Fibroblast of lung (primary cell): ENCODE measurements at regions not wholly inside any gene's neighbourhood (a gene's known extent, or its start where the extent isn't known, plus 50 kb on each side); places are given as distances from the start of the nearest gene placed in this dataset.

Experiments used
- DNase-seq, 2 donors: peaks; one replicate each; pipeline versions ENCODE4 v3.0.0 to v3.0.0-alpha.2; 2010; ENCODE audit warnings: low read depth in 2 of 2
- H2AFZ ChIP-seq: 2 replicates; pipeline ENCODE4 v1.5.1; 2012; ENCODE audit warnings: low read length, control low read depth, inconsistent platforms
- H3K27ac ChIP-seq: 2 replicates; pipeline ENCODE4 v1.5.1; 2011; ENCODE audit warnings: low read length, control low read depth; ENCODE audit not compliant: insufficient read depth
- H3K27me3 ChIP-seq: 2 replicates; pipeline ENCODE4 v1.5.1; 2011; ENCODE audit warnings: mild to moderate bottlenecking, low read length; ENCODE audit not compliant: control insufficient read depth, insufficient read depth
- H3K36me3 ChIP-seq: 2 replicates; pipeline ENCODE4 v1.5.1; 2011; ENCODE audit warnings: low read length; ENCODE audit not compliant: control insufficient read depth, insufficient read depth
- H3K4me1 ChIP-seq: 2 replicates; pipeline ENCODE4 v1.5.1; 2011; ENCODE audit warnings: low read length; ENCODE audit not compliant: control insufficient read depth, insufficient read depth; ENCODE audit errors: extremely low read depth
- H3K4me2 ChIP-seq: 2 replicates; pipeline ENCODE4 v1.5.1; 2011; ENCODE audit warnings: low read length, control low read depth; ENCODE audit not compliant: insufficient read depth; ENCODE audit errors: extremely low read depth
- H3K4me3 ChIP-seq, 4 experiments: fragments of 200-600 bp in 1 of 4; sonication (generic) in 1 of 4; replicated peaks in 1 of 4; 2 replicates each; pipeline ENCODE4 v1.5.1; 2011 to 2016; ENCODE audit warnings: low read length in 4 of 4, low read depth in 3 of 4, mild to moderate bottlenecking in 3 of 4, control low read depth in 2 of 4, inconsistent platforms in 1 of 4, mixed read lengths in 1 of 4; ENCODE audit not compliant: insufficient read depth in 1 of 4; ENCODE audit errors: control extremely low read depth in 1 of 4
- H3K79me2 ChIP-seq: 2 replicates; pipeline ENCODE4 v1.5.1; 2012; ENCODE audit warnings: mild to moderate bottlenecking, low read length, inconsistent platforms; ENCODE audit not compliant: control insufficient read depth, insufficient read depth
- H3K9ac ChIP-seq: 2 replicates; pipeline ENCODE4 v1.5.1; 2011; ENCODE audit warnings: mild to moderate bottlenecking, low read length, control low read depth; ENCODE audit not compliant: insufficient read depth
- H3K9me3 ChIP-seq: 2 replicates; pipeline ENCODE4 v1.5.1; 2012; ENCODE audit warnings: low read depth, low read length; ENCODE audit not compliant: control insufficient read depth, insufficient read depth
- H4K20me1 ChIP-seq: 2 replicates; pipeline ENCODE4 v1.5.1; 2011; ENCODE audit warnings: low read length; ENCODE audit not compliant: control insufficient read depth, insufficient read depth; ENCODE audit errors: extremely low read depth
- EZH2 ChIP-seq: IDR thresholded peaks from 2 replicates; pipeline ENCODE4 v1.5.1; 2012; ENCODE audit warnings: low read length, control low read depth, mild to moderate bottlenecking; ENCODE audit errors: missing control alignments
- TF ChIP-seq, protein P1 (sequence below), 2 donors: IDR thresholded peaks in 1 of 2; conservative IDR thresholded peaks in 1 of 2; 1 replicate in 1 of 2; 2 replicates in 1 of 2; pipeline ENCODE4 v1.5.1; 2011 to 2012; ENCODE audit warnings: low read length in 2 of 2, control low read depth in 1 of 2, inconsistent platforms in 1 of 2, low read depth in 1 of 2, mild to moderate bottlenecking in 1 of 2

DNA sequence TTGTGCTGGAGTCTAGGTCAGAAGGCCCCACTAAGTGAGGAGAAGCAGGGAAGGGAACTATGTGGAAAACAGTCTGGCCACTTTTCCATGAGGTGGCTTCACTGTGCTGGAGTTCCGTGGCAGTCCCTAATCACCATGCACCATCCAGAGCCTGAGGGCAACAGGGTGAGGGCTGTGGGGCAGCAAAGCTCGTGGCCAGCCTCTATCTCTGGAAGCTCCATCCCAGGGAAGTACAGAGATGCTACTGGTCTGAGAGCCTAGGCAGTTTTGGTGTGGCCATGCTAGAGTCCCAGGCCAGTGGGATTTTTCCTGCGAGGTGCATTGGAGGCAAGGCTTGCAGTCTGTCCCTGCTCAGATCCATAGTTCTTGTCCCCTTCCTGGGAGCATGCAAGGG, 157.3 kb upstream of the LRRC7 start:
- H3K36me3 ChIP-seq = no peaks in the 10 kb centered on the region
- no peaks in the 10 kb centered on the region for H3K79me2 ChIP-seq
- no peak overlapping the region for H2AFZ ChIP-seq
- H3K4me2 ChIP-seq = no peak overlapping the region
- no peaks in the 10 kb centered on the region for H3K9me3 ChIP-seq
- no peaks in the 10 kb centered on the region for H3K4me1 ChIP-seq
- H3K9ac ChIP-seq = no peak overlapping the region
- H3K4me3 ChIP-seq = no peak overlapping the region
- no peak overlapping the region for H3K27ac ChIP-seq
- TF ChIP-seq, protein P1, sequence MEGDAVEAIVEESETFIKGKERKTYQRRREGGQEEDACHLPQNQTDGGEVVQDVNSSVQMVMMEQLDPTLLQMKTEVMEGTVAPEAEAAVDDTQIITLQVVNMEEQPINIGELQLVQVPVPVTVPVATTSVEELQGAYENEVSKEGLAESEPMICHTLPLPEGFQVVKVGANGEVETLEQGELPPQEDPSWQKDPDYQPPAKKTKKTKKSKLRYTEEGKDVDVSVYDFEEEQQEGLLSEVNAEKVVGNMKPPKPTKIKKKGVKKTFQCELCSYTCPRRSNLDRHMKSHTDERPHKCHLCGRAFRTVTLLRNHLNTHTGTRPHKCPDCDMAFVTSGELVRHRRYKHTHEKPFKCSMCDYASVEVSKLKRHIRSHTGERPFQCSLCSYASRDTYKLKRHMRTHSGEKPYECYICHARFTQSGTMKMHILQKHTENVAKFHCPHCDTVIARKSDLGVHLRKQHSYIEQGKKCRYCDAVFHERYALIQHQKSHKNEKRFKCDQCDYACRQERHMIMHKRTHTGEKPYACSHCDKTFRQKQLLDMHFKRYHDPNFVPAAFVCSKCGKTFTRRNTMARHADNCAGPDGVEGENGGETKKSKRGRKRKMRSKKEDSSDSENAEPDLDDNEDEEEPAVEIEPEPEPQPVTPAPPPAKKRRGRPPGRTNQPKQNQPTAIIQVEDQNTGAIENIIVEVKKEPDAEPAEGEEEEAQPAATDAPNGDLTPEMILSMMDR (conservative IDR thresholded peaks at IDR 0.05 in 1 of 2, IDR thresholded peaks at IDR 0.05 in 1 of 2; ENCODE audit: low read depth in 1 of 2, low read length in 2 of 2) = no peak
- TF ChIP-seq EZH2 = no peak
- no peak for DNase-seq
- no peaks in the 10 kb centered on the region for H4K20me1 ChIP-seq
- H3K27me3 ChIP-seq = no peaks in the 10 kb centered on the region

- Histone ChIP-seq H3K9ac (no peak overlapping the region), H3K27ac (no peak overlapping the region), H3K4me1 (no peaks in the 10 kb centered on the region), H3K4me2 (no peak overlapping the region), H4K20me1 (no peaks in the 10 kb centered on the region), H2AFZ (no peak overlapping the region), H3K4me3 (no peak overlapping the region), H3K36me3 (no peaks in the 10 kb centered on the region), H3K27me3 (no peaks in the 10 kb centered on the region), H3K79me2 (no peaks in the 10 kb centered on the region), H3K9me3 (no peaks in the 10 kb centered on the region)
- TF ChIP-seq EZH2 = no peak
- TF ChIP-seq, protein P1 (conservative IDR thresholded peaks at IDR 0.05 in 1 of 2, IDR thresholded peaks at IDR 0.05 in 1 of 2; ENCODE audit: low read depth in 1 of 2, low read length in 2 of 2) = no peak
- DNase-seq = no peak
Observed at GRCh38 chr1:69410893-69411292, 156.8 kb upstream of the LRRC7 start.

DNA sequence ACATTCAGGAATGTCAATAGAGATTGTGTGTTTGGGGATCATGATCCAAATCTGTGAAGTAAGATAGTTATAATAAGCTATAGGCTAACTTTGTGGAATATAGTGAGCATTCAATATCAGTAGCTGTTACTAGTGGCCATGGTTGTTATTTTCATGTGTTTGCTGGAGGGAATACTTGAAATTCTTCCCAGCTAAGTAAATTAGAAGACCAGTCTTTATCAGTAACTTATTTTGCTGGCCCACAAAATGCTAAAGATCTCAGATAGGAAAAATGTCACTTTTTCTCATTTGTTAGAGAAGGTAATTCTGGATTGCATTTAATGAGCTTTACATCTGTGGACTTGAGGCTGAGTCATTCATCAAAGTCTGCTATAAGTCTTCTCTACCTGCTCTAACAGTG, 156.1 kb upstream of the LRRC7 start:
- H3K27ac ChIP-seq = no peak overlapping the region
- no peak overlapping the region for H3K9ac ChIP-seq
- H3K4me3 ChIP-seq = no peak overlapping the region
- H3K4me2 ChIP-seq = no peak overlapping the region
- no peaks in the 10 kb centered on the region for H4K20me1 ChIP-seq
- H3K79me2 ChIP-seq = no peaks in the 10 kb centered on the region
- no peak for DNase-seq
- H3K9me3 ChIP-seq = no peaks in the 10 kb centered on the region
- no peak overlapping the region for H2AFZ ChIP-seq
- no peaks in the 10 kb centered on the region for H3K27me3 ChIP-seq
- H3K4me1 ChIP-seq = no peaks in the 10 kb centered on the region
- no peaks in the 10 kb centered on the region for H3K36me3 ChIP-seq
- no peak for TF ChIP-seq EZH2
